RWPE2 (cell line): ENCODE measurements at regions not wholly inside any gene's neighbourhood (a gene's known extent, or its start where the extent isn't known, plus 50 kb on each side); places are given as distances from the start of the nearest gene placed in this dataset.

ENCODE experiments used
- ATAC-seq: fragments of 200-7000 bp; cut with Tn5 transposase; 3 replicates; pipeline ENCODE4 v1.9.1; 2021; ENCODE audit warnings: low read depth
- DNase-seq: peaks from one replicate; pipeline ENCODE4 v3.0.0-alpha.2; 2020; ENCODE audit warnings: low spot score
- H3K27ac ChIP-seq: fragments of 450-650 bp; 2 replicates; pipeline ENCODE4 v1.5.1; 2017; ENCODE audit warnings: mild to moderate bottlenecking; ENCODE audit not compliant: poor library complexity, severe bottlenecking
- H3K27me3 ChIP-seq: fragments of 250-450 bp; sonication (Bioruptor Pico); 2 replicates; pipeline ENCODE4 v1.5.1; 2021; ENCODE audit warnings: mild to moderate bottlenecking, moderate library complexity; ENCODE audit not compliant: insufficient read depth, poor library complexity, severe bottlenecking
- H3K36me3 ChIP-seq: fragments of 250-450 bp; sonication (Bioruptor Pico); 2 replicates; pipeline ENCODE4 v1.5.1; 2020; ENCODE audit warnings: low read depth, mild to moderate bottlenecking, moderate library complexity
- H3K4me1 ChIP-seq: fragments of 250-450 bp; sonication (Bioruptor Pico); 2 replicates; pipeline ENCODE4 v1.5.1; 2021; ENCODE audit warnings: mild to moderate bottlenecking, moderate library complexity; ENCODE audit not compliant: insufficient read depth, poor library complexity, severe bottlenecking
- H3K4me3 ChIP-seq: fragments of 250-450 bp; sonication (Bioruptor Pico); 2 replicates; pipeline ENCODE4 v1.5.1; 2021; ENCODE audit warnings: mild to moderate bottlenecking, moderate library complexity; ENCODE audit not compliant: severe bottlenecking
- H3K9me3 ChIP-seq: fragments of 250-450 bp; sonication (Bioruptor Pico); 2 replicates; pipeline ENCODE4 v1.5.1; 2021; ENCODE audit warnings: mild to moderate bottlenecking, moderate library complexity; ENCODE audit not compliant: severe bottlenecking
- TF ChIP-seq, protein P1 (sequence below): fragments of 450-650 bp; IDR thresholded peaks from one replicate; pipeline ENCODE4 v1.5.1; 2017; ENCODE audit warnings: mild to moderate bottlenecking, moderate library complexity; ENCODE audit not compliant: poor library complexity, severe bottlenecking

GRCh38 chr6:220312-220711 is 72.0 kb upstream of the DUSP22 start:
- no peaks in the 10 kb centered on the region for H3K36me3 ChIP-seq
- TF ChIP-seq, protein P1, sequence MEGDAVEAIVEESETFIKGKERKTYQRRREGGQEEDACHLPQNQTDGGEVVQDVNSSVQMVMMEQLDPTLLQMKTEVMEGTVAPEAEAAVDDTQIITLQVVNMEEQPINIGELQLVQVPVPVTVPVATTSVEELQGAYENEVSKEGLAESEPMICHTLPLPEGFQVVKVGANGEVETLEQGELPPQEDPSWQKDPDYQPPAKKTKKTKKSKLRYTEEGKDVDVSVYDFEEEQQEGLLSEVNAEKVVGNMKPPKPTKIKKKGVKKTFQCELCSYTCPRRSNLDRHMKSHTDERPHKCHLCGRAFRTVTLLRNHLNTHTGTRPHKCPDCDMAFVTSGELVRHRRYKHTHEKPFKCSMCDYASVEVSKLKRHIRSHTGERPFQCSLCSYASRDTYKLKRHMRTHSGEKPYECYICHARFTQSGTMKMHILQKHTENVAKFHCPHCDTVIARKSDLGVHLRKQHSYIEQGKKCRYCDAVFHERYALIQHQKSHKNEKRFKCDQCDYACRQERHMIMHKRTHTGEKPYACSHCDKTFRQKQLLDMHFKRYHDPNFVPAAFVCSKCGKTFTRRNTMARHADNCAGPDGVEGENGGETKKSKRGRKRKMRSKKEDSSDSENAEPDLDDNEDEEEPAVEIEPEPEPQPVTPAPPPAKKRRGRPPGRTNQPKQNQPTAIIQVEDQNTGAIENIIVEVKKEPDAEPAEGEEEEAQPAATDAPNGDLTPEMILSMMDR: no peak
- H3K27ac ChIP-seq: no peak overlapping the region
- DNase-seq (no peak), ATAC-seq (no peak)
- H3K27me3 ChIP-seq: no peaks in the 10 kb centered on the region
- H3K4me3 ChIP-seq: no peak overlapping the region
- H3K9me3 ChIP-seq: peaks cover 3% of the 10 kb centered on the region
- H3K4me1 ChIP-seq: peaks cover 46% of the 10 kb centered on the region

- no peaks in the 10 kb centered on the region for H3K36me3 ChIP-seq
- peaks cover 3% of the 10 kb centered on the region for H3K9me3 ChIP-seq
- TF ChIP-seq, protein P1: no peak
- H3K4me1 ChIP-seq: peaks cover 45% of the 10 kb centered on the region
- H3K27me3 ChIP-seq: no peaks in the 10 kb centered on the region
- H3K27ac ChIP-seq: no peak overlapping the region
- DNase-seq (no peak), ATAC-seq (no peak)
- H3K4me3 ChIP-seq: no peak overlapping the region
These were observed 71.4 kb upstream of the DUSP22 start for GRCh38 chr6:220721-221475.

DNA sequence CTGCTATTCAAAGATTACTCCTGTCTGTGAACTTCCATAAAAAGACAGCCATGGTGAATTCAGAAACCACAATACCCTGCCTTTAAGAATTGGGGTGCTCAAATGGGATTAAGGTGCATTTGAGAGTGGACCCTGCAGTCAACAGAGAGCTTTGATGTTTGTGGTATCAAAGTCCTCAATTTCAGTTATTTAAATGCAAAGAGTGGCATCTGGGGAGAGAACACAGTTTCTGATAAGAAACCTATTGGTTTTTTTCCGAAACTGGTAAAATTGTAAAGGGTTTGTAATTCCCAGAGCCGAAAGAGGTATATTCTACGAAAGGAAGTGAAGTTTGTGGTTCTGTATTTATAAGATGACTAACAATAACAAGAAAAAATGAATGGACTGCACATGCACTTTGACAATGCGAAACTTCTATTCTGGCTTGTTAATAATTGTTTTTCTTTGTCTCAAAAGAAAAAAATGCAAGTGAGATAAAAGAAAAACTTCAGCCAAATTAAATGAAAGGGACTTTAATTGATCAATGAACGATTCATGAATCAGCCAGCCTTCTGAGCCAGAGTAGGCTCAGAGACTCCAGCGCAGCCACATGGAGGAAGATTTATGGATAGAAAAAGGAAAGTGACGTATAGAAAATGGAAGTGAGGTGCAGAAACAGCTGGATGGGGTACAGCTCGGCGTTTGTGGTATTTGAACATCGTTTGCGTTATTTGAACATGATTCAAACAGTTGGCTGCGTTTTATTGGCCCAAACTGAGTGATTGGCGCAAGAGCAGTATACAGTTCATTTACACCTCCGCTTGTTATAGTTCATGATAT is 70.5 kb upstream of the DUSP22 start:
- Histone ChIP-seq H3K27ac (no peak overlapping the region), H3K4me3 (no peak overlapping the region), H3K4me1 (peaks cover 41% of the 10 kb centered on the region), H3K27me3 (no peaks in the 10 kb centered on the region), H3K36me3 (no peaks in the 10 kb centered on the region), H3K9me3 (peaks cover 3% of the 10 kb centered on the region)
- TF ChIP-seq, protein P1: no peak
- ATAC-seq: no peak
- no peak for DNase-seq

DNA sequence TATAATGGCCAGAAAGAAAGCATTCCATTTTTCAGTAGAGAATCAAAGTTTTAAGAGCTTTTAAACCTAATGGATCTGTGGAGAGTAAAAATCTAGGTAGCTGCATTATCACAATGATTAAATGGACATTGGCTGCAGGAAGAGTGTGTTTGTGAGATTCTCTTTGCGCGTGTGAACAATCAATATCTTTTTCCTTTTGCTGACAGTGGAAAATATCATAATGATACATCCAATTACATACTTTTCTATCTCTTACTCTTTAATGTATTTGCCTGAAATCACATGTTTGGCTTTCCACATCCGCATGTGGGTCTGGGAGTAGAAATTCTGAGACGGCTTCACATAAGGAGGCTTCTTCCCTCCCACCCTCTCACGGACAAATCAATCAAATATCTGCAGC is 69.8 kb upstream of the DUSP22 start:
- H3K4me3 ChIP-seq: no peak overlapping the region
- peaks cover 3% of the 10 kb centered on the region for H3K9me3 ChIP-seq
- no peak overlapping the region for H3K27ac ChIP-seq
- ATAC-seq (no peak), DNase-seq (no peak)
- H3K4me1 ChIP-seq: peaks cover 41% of the 10 kb centered on the region
- no peaks in the 10 kb centered on the region for H3K27me3 ChIP-seq
- H3K36me3 ChIP-seq: no peaks in the 10 kb centered on the region
- TF ChIP-seq, protein P1: no peak

DNA sequence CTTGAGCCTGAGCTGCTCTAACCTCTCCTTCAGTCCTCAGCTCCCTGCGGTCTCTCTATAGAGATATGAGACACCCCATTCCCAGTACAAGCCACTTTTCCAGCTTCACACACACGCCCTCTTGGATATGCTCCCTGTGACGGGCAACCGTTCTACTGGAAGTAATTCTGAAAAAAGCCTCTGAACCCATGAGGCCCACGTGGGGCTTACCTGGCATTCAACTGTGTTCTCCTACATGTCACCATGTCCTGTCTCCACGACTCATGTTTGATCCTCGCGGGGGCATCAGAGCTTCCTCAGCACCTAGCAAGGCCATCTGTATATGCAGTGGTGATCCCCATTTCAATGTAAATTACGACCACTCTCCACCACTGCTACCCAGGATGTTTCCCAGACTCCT is 69.2 kb upstream of the DUSP22 start:
- no peak for ATAC-seq
- H3K27me3 ChIP-seq: no peaks in the 10 kb centered on the region
- DNase-seq: no peak
- H3K27ac ChIP-seq: no peak overlapping the region
- H3K4me1 ChIP-seq: peaks cover 41% of the 10 kb centered on the region
- TF ChIP-seq, protein P1: no peak
- H3K9me3 ChIP-seq: peaks cover 3% of the 10 kb centered on the region
- H3K36me3 ChIP-seq: no peaks in the 10 kb centered on the region
- H3K4me3 ChIP-seq: no peak overlapping the region
